Colonic mucosa (tissue), 4 donors: ENCODE measurements at regions not wholly inside any gene's neighbourhood (a gene's known extent, or its start where the extent isn't known, plus 50 kb on each side); places are given as distances from the start of the nearest gene placed in this dataset.

Experiments
- DNase-seq: peaks from one replicate; pipeline ENCODE4 v3.0.0-alpha.2; 2020
- H3K27ac ChIP-seq: fragments of 200-600 bp; one replicate; pipeline ENCODE4 v1.8.0; 2021
- H3K27me3 ChIP-seq: fragments of 200-600 bp; one replicate; pipeline ENCODE4 v1.8.0; 2021
- H3K36me3 ChIP-seq: fragments of 200-600 bp; one replicate; pipeline ENCODE4 v1.8.0; 2021
- H3K4me1 ChIP-seq: fragments of 200-600 bp; one replicate; pipeline ENCODE4 v1.8.0; 2021; ENCODE audit warnings: mild to moderate bottlenecking
- H3K4me3 ChIP-seq: fragments of 200-600 bp; one replicate; pipeline ENCODE4 v1.8.0; 2021
- H3K9ac ChIP-seq, 2 donors: one replicate each; pipeline ENCODE4 v1.7.0; 2013; ENCODE audit warnings: control low read depth in 2 of 2, low read depth in 2 of 2, low read length in 2 of 2
- H3K9me3 ChIP-seq: fragments of 200-600 bp; one replicate; pipeline ENCODE4 v1.8.0; 2021
- intact Hi-C: fragments of 100-400 bp; cut with DNase I; formaldehyde crosslinking; loops from one replicate; pipeline ENCODE4 v1.14.1; 2022
- TF ChIP-seq, protein P1 (sequence below): fragments of 200-600 bp; IDR thresholded peaks from one replicate; pipeline ENCODE4 v1.8.0; 2022; ENCODE audit warnings: antibody characterized with exemption, mild to moderate bottlenecking
- donor health status: healthy.
- donor health status: DM: no; HTN: no; CAD: no.
- donor health status: DM: no; HTN: no; CAD: no.

DNA sequence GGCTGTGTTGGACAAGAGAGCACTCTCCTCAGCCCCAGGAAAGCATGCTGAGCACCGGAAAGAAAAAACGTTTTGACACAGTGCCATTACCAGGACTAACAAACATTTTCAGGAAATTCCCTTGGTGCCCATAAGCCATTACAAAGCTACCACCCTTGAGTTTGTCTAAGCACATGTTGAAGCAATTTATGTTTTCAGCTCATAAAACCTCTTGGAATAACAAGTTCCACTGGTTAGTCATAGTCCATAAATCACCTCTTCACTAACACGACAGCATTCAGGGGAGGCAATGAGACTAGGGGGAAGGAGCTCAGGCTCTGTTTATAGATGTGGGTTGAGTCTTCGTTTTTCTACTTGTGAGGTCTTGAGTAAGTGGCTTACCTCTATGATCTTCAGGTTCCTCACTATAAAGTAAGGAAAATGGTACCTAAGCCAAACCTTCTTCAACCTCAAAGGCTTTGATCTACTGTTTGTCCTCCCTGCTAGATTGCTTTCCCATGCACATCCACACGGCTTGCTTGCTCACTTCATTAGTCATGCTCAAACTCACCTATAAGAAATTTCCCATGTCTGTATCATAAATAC lies 65.4 kb downstream of the DRD1 start:
- Histone ChIP-seq H3K27me3 (no peaks in the 10 kb centered on the region), H3K9ac (no peak overlapping the region), H3K36me3 (no peaks in the 10 kb centered on the region), H3K4me3 (no peak overlapping the region), H3K27ac (peak overlapping the region; percentile 27), H3K4me1 (no peaks in the 10 kb centered on the region), H3K9me3 (no peaks in the 10 kb centered on the region)
- TF ChIP-seq, protein P1, sequence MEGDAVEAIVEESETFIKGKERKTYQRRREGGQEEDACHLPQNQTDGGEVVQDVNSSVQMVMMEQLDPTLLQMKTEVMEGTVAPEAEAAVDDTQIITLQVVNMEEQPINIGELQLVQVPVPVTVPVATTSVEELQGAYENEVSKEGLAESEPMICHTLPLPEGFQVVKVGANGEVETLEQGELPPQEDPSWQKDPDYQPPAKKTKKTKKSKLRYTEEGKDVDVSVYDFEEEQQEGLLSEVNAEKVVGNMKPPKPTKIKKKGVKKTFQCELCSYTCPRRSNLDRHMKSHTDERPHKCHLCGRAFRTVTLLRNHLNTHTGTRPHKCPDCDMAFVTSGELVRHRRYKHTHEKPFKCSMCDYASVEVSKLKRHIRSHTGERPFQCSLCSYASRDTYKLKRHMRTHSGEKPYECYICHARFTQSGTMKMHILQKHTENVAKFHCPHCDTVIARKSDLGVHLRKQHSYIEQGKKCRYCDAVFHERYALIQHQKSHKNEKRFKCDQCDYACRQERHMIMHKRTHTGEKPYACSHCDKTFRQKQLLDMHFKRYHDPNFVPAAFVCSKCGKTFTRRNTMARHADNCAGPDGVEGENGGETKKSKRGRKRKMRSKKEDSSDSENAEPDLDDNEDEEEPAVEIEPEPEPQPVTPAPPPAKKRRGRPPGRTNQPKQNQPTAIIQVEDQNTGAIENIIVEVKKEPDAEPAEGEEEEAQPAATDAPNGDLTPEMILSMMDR, result no peak
- peak; percentile 28 for DNase-seq
- intact Hi-C loops, result no loop called here

- Histone ChIP-seq H3K36me3 (no peaks in the 10 kb centered on the region), H3K27ac (no peak overlapping the region), H3K9me3 (no peaks in the 10 kb centered on the region), H3K4me3 (no peak overlapping the region), H3K4me1 (no peaks in the 10 kb centered on the region), H3K9ac (no peak overlapping the region), H3K27me3 (no peaks in the 10 kb centered on the region)
- intact Hi-C loops, result no loop called here
- TF ChIP-seq, protein P1, result no peak
- DNase-seq, result no peak
These were observed 66.2 kb downstream of the DRD1 start for GRCh38 chr5:175377816-175378215.

- no peak for DNase-seq
- Histone ChIP-seq H3K27ac (no peak overlapping the region), H3K36me3 (no peaks in the 10 kb centered on the region), H3K27me3 (no peaks in the 10 kb centered on the region), H3K4me1 (no peaks in the 10 kb centered on the region), H3K4me3 (no peak overlapping the region), H3K9ac (no peak overlapping the region), H3K9me3 (no peaks in the 10 kb centered on the region)
- TF ChIP-seq, protein P1, result no peak
- intact Hi-C loops, result no loop called here
These were observed 69.7 kb downstream of the DRD1 start for GRCh38 chr5:175374166-175374875.

DNA sequence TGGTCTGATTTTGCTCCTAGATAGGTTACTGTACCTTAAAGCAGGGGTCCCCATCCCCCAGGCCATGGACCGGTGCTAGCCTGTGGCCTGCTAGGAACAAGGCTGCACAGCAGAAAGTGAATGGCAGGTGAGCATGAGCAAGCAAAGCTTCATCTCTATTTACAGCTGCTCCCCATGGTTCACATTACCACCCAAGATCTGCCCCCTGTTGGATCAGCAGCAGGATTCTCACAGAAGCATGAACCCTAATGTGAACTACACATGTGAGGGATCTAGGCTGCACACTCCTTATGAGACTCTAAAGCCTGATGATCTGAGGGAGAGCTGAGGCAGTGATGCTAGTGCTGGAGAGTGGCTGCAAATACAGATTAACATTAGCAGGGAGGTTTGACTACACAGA lies 78.1 kb downstream of the DRD1 start:
- H3K9ac ChIP-seq, result no peak overlapping the region
- no peaks in the 10 kb centered on the region for H3K27me3 ChIP-seq
- no peak overlapping the region for H3K4me3 ChIP-seq
- no peaks in the 10 kb centered on the region for H3K4me1 ChIP-seq
- intact Hi-C loops, result no loop called here
- H3K36me3 ChIP-seq, result no peaks in the 10 kb centered on the region
- H3K9me3 ChIP-seq, result no peaks in the 10 kb centered on the region
- no peak overlapping the region for H3K27ac ChIP-seq
- no peak for DNase-seq
- TF ChIP-seq, protein P1, result no peak

- DNase-seq, result no peak
- Histone ChIP-seq H3K9ac (no peak overlapping the region), H3K27ac (no peak overlapping the region), H3K4me1 (no peaks in the 10 kb centered on the region), H3K27me3 (no peaks in the 10 kb centered on the region), H3K36me3 (no peaks in the 10 kb centered on the region), H3K9me3 (no peaks in the 10 kb centered on the region), H3K4me3 (no peak overlapping the region)
- TF ChIP-seq, protein P1, result no peak
- intact Hi-C loops, result no loop called here
These were observed 80.7 kb downstream of the DRD1 start for GRCh38 chr5:175363300-175363699.
